Adrenal gland (tissue), 9 donors: ENCODE measurements at regions not wholly inside any gene's neighbourhood (a gene's known extent, or its start where the extent isn't known, plus 50 kb on each side); places are given as distances from the start of the nearest gene placed in this dataset.

Experiments used
- DNase-seq, 7 donors: peaks; one replicate each; pipeline ENCODE4 v3.0.0-alpha.2; 2019 to 2020
- H3K27ac ChIP-seq, 5 donors: fragments of 200-600 bp; sonication (generic) in 4 of 5; 1 replicate in 3 of 5; 2 replicates in 2 of 5; pipeline versions ENCODE4 v1.5.1 to v1.8.0; 2016 to 2020; ENCODE audit warnings: mild to moderate bottlenecking in 1 of 5
- H3K27me3 ChIP-seq: fragments of 200-600 bp; 2 replicates; pipeline ENCODE4 v1.8.0; 2021
- H3K36me3 ChIP-seq, 2 donors: fragments of 200-600 bp; replicated peaks in 1 of 2; 1 replicate in 1 of 2; 2 replicates in 1 of 2; pipeline versions ENCODE4 v1.5.1 to v1.8.0; 2018 to 2022
- H3K4me1 ChIP-seq, 2 donors: fragments of 200-600 bp; replicated peaks in 1 of 2; 1 replicate in 1 of 2; 2 replicates in 1 of 2; pipeline versions ENCODE4 v1.5.1 to v1.8.0; 2018 to 2021
- H3K4me3 ChIP-seq, 4 donors: fragments of 200-600 bp; sonication (generic) in 3 of 4; one replicate each; pipeline ENCODE4 v1.5.1; 2016 to 2018
- H3K9me3 ChIP-seq, 3 donors: fragments of 200-600 bp; sonication (generic) in 1 of 3; replicated peaks in 1 of 3; 1 replicate in 2 of 3; 2 replicates in 1 of 3; pipeline versions ENCODE4 v1.5.1 to v1.8.0; 2016 to 2021
- CTCF ChIP-seq, 6 experiments: fragments of 450-650 bp in 4 of 6; fragments of 200-600 bp in 2 of 6; sonication (generic) in 1 of 6; IDR thresholded peaks; 1 replicate in 5 of 6; 2 replicates in 1 of 6; pipeline versions ENCODE4 v1.5.1 to v1.8.0; 2016 to 2021; ENCODE audit warnings: antibody characterized with exemption in 6 of 6, mild to moderate bottlenecking in 2 of 6, moderate library complexity in 1 of 6
- POLR2A ChIP-seq, 2 donors: fragments of 450-650 bp; IDR thresholded peaks; one replicate each; pipeline ENCODE4 v1.6.1; 2017; ENCODE audit warnings: antibody characterized with exemption in 2 of 2, mild to moderate bottlenecking in 2 of 2, moderate library complexity in 1 of 2
- WGBS, 4 donors: extraction: QIAGEN DNeasy Blood & Tissue Kit in 2 of 4; methylation state at CpG; one replicate each; pipeline versions ENCODE4 v1.1.5 to v1.1.7; 2013 to 2017; 5-methylcytosine and 5-hydroxymethylcytosine counted together
- intact Hi-C, 2 donors: fragments of 100-400 bp; cut with DNase I; formaldehyde crosslinking; loops; one replicate each; pipeline versions ENCODE4 v1.14.1 to v1.15.0; 2022 to 2023
- donor health status: healthy with polysubstance abuse.
- donor health status: Bipolar disorder and iron deficiency.
- donor health status: DM: yes; HTN: yes; CAD: no.
- donor health status: DM: no; HTN: no; CAD: no.
- donor health status: DM: no; HTN: no; CAD: no.

- Histone ChIP-seq H3K36me3 (no peaks in the 10 kb centered on the region), H3K9me3 (no peaks in the 10 kb centered on the region), H3K4me1 (no peaks in the 10 kb centered on the region), H3K4me3 (no peak overlapping the region), H3K27ac (no peak overlapping the region), H3K27me3 (no peaks in the 10 kb centered on the region)
- no peak for TF ChIP-seq CTCF (IDR thresholded peaks at IDR 0.05)
- TF ChIP-seq POLR2A (IDR thresholded peaks at IDR 0.05), result no peak
- intact Hi-C loops, result no loop called here
- no peak for DNase-seq
Observed at GRCh38 chrX:8075636-8076035, 95.4 kb downstream of the VCX2 start.

GRCh38 chrX:8067754-8068462, 103.2 kb downstream of the VCX2 start:
- no peaks in the 10 kb centered on the region for H3K9me3 ChIP-seq
- no peak overlapping the region for H3K27ac ChIP-seq
- H3K4me3 ChIP-seq, result no peak overlapping the region
- no peaks in the 10 kb centered on the region for H3K27me3 ChIP-seq
- TF ChIP-seq POLR2A (IDR thresholded peaks at IDR 0.05) (no peak), CTCF (IDR thresholded peaks at IDR 0.05) (no peak)
- no peaks in the 10 kb centered on the region for H3K36me3 ChIP-seq
- no peaks in the 10 kb centered on the region for H3K4me1 ChIP-seq
- DNase-seq, result no peak
- WGBS, 4 donors, result 60 to 80% (median 70%) methylated on average over 8 of the region's 8 CpGs
- intact Hi-C loops, result no loop called here

- DNase-seq, result no peak
- no peaks in the 10 kb centered on the region for H3K4me1 ChIP-seq
- WGBS, 4 donors, result 78 to 94% (median 81%) methylated on average over 2 of the region's 2 CpGs
- intact Hi-C loops, result no loop called here
- no peaks in the 10 kb centered on the region for H3K36me3 ChIP-seq
- TF ChIP-seq CTCF (IDR thresholded peaks at IDR 0.05), result no peak
- TF ChIP-seq POLR2A (IDR thresholded peaks at IDR 0.05), result no peak
- H3K27ac ChIP-seq, result no peak overlapping the region
- no peak overlapping the region for H3K4me3 ChIP-seq
- no peaks in the 10 kb centered on the region for H3K9me3 ChIP-seq
- no peaks in the 10 kb centered on the region for H3K27me3 ChIP-seq
Observed at GRCh38 chrX:8052909-8053308, 118.2 kb downstream of the VCX2 start.

GRCh38 chrX:8049827-8050226, 121.2 kb downstream of the VCX2 start:
- H3K27me3 ChIP-seq, result no peaks in the 10 kb centered on the region
- 41 to 67% (median 48%) methylated on average over 3 of the region's 3 CpGs for WGBS, 4 donors
- no peaks in the 10 kb centered on the region for H3K36me3 ChIP-seq
- H3K4me3 ChIP-seq, result no peak overlapping the region
- H3K4me1 ChIP-seq, result no peaks in the 10 kb centered on the region
- TF ChIP-seq CTCF (IDR thresholded peaks at IDR 0.05) (no peak), POLR2A (IDR thresholded peaks at IDR 0.05) (no peak)
- no peak for DNase-seq
- H3K9me3 ChIP-seq, result no peaks in the 10 kb centered on the region
- intact Hi-C loops, result no loop called here
- H3K27ac ChIP-seq, result no peak overlapping the region
